HG03060 (cell line): ENCODE measurements at regions not wholly inside any gene's neighbourhood (a gene's known extent, or its start where the extent isn't known, plus 50 kb on each side); places are given as distances from the start of the nearest gene placed in this dataset.
"Not testable (repeated sequence)": the region's sequence is repeated elsewhere in the genome, so short reads cannot be mapped to it uniquely, and the experiment has no call there.

ENCODE experiments used
- ATAC-seq: cut with Tn5 transposase; IDR thresholded peaks from one replicate; pipeline ENCODE4 v1.9.1; 2021; ENCODE audit warnings: low read depth, moderate number of reproducible peaks; ENCODE audit not compliant: unreplicated experiment

- ATAC-seq: no peak
Observed at GRCh38 chr2:236367506-236368289, 103.5 kb upstream of the ASB18 start.

GRCh38 chr2:236369661-236370062, 105.5 kb upstream of the ASB18 start:
- ATAC-seq: no peak

- no peak for ATAC-seq
Observed at GRCh38 chr2:236370847-236371409, 106.7 kb upstream of the ASB18 start.

GRCh38 chr2:236375973-236376476, 111.8 kb upstream of the ASB18 start:
- ATAC-seq: no peak

- no peak for ATAC-seq
Observed at GRCh38 chr2:236376566-236377244, 112.5 kb upstream of the ASB18 start.

- no peak for ATAC-seq
Observed at GRCh38 chr2:236380051-236380612, 115.9 kb upstream of the ASB18 start.

GRCh38 chr2:236381253-236381652, 117.0 kb upstream of the ASB18 start:
- not testable (repeated sequence) for ATAC-seq

- ATAC-seq: not testable (repeated sequence)
Observed at GRCh38 chr2:236389284-236390216, 125.3 kb upstream of the ASB18 start.

GRCh38 chr2:236393101-236393500, 128.9 kb upstream of the ASB18 start:
- ATAC-seq: no peak

GRCh38 chr2:236393581-236393980, 129.4 kb upstream of the ASB18 start:
- no peak for ATAC-seq

- no peak for ATAC-seq
Observed at GRCh38 chr2:236394571-236394970, 130.4 kb upstream of the ASB18 start.

- ATAC-seq: no peak
Observed at GRCh38 chr2:236395067-236395466, 130.9 kb upstream of the ASB18 start.

- no peak for ATAC-seq
Observed at GRCh38 chr2:236396818-236397350, 132.7 kb upstream of the ASB18 start.

GRCh38 chr2:236397681-236398080, 133.5 kb upstream of the ASB18 start:
- ATAC-seq: no peak

GRCh38 chr2:236399409-236399808, 135.2 kb upstream of the ASB18 start:
- no peak for ATAC-seq

GRCh38 chr2:236400046-236400574, 135.9 kb upstream of the ASB18 start:
- no peak for ATAC-seq

- ATAC-seq: no peak
Observed at GRCh38 chr2:236400594-236401360, 136.6 kb upstream of the ASB18 start.

GRCh38 chr2:236402033-236402790, 138.0 kb upstream of the ASB18 start:
- ATAC-seq: peak; percentile 79
